ENCODE measurements at regions not wholly inside any gene's neighbourhood (a gene's known extent, or its start where the extent isn't known, plus 50 kb on each side); places are given as distances from the start of the nearest gene placed in this dataset.

GRCh38 chr6:91443405-91443804 is 856.5 kb upstream of the MAP3K7 start:
- no peak overlapping the region for H3K27ac ChIP-seq (ENCODE audit: low read length)

GRCh38 chr6:91442342-91442741 is 855.5 kb upstream of the MAP3K7 start:
- Histone ChIP-seq H3K9me3 (ENCODE audit: control insufficient read depth in 1 of 2, low read length in 2 of 2) (no peaks in the 10 kb centered on the region), H3K4me3 (ENCODE audit: low read depth in 1 of 2, low read length in 2 of 2) (no peak overlapping the region), H3K27me3 (ENCODE audit: low read depth, low read length) (no peaks in the 10 kb centered on the region)

More at GRCh38 chr6:91443405-91443804, 856.5 kb upstream of the MAP3K7 start:
- no peaks in the 10 kb centered on the region for H3K36me3 ChIP-seq (ENCODE audit: control insufficient read depth in 1 of 2, insufficient read depth in 2 of 2, low read length in 2 of 2)
- no peaks in the 10 kb centered on the region for H3K9me3 ChIP-seq (ENCODE audit: control insufficient read depth in 1 of 2, low read length in 2 of 2)
- H3K27me3 ChIP-seq (ENCODE audit: low read depth, low read length): no peaks in the 10 kb centered on the region
- H3K4me3 ChIP-seq (ENCODE audit: low read depth in 1 of 2, low read length in 2 of 2): no peak overlapping the region
- H3K4me1 ChIP-seq (ENCODE audit: control insufficient read depth in 1 of 2, insufficient read depth in 2 of 2, low read length in 2 of 2): no peaks in the 10 kb centered on the region

GRCh38 chr6:91438570-91438969 is 851.7 kb upstream of the MAP3K7 start:
- Histone ChIP-seq H3K27ac (ENCODE audit: low read length) (no peak overlapping the region), H3K4me1 (ENCODE audit: control insufficient read depth in 1 of 2, insufficient read depth in 2 of 2, low read length in 2 of 2) (no peaks in the 10 kb centered on the region), H3K27me3 (ENCODE audit: low read depth, low read length) (no peaks in the 10 kb centered on the region), H3K4me3 (ENCODE audit: low read depth in 1 of 2, low read length in 2 of 2) (no peak overlapping the region), H3K36me3 (ENCODE audit: control insufficient read depth in 1 of 2, insufficient read depth in 2 of 2, low read length in 2 of 2) (no peaks in the 10 kb centered on the region), H3K9me3 (ENCODE audit: control insufficient read depth in 1 of 2, low read length in 2 of 2) (no peaks in the 10 kb centered on the region)

More at GRCh38 chr6:91442342-91442741, 855.5 kb upstream of the MAP3K7 start:
- no peaks in the 10 kb centered on the region for H3K4me1 ChIP-seq (ENCODE audit: control insufficient read depth in 1 of 2, insufficient read depth in 2 of 2, low read length in 2 of 2)
- H3K36me3 ChIP-seq (ENCODE audit: control insufficient read depth in 1 of 2, insufficient read depth in 2 of 2, low read length in 2 of 2): no peaks in the 10 kb centered on the region
- no peak overlapping the region for H3K27ac ChIP-seq (ENCODE audit: low read length)

DNA sequence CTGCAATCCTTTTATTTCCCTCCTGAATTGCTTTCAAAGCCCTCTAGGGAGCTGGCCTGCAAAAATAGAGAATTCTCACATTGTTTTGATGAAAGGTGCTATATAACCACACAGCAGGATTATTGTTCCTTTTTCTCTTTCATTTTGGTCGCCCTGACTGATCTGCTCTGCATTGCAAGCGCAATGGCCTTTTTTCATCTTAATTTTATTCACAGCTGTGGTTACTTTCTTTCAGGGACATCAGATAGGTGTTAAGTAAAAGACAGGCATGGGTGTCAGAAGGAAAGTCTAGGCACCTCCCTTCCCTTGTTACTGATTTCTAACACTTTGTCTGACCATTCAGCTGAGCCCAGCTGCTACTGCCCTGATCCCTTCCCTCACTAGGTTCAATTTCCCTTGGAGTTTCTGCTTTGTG is 850.5 kb upstream of the MAP3K7 start:
- Histone ChIP-seq H3K27ac (ENCODE audit: low read length) (no peak overlapping the region), H3K4me3 (ENCODE audit: low read depth in 1 of 2, low read length in 2 of 2) (no peak overlapping the region), H3K9me3 (ENCODE audit: control insufficient read depth in 1 of 2, low read length in 2 of 2) (no peaks in the 10 kb centered on the region), H3K4me1 (ENCODE audit: control insufficient read depth in 1 of 2, insufficient read depth in 2 of 2, low read length in 2 of 2) (no peaks in the 10 kb centered on the region), H3K27me3 (ENCODE audit: low read depth, low read length) (no peaks in the 10 kb centered on the region), H3K36me3 (ENCODE audit: control insufficient read depth in 1 of 2, insufficient read depth in 2 of 2, low read length in 2 of 2) (no peaks in the 10 kb centered on the region)

DNA sequence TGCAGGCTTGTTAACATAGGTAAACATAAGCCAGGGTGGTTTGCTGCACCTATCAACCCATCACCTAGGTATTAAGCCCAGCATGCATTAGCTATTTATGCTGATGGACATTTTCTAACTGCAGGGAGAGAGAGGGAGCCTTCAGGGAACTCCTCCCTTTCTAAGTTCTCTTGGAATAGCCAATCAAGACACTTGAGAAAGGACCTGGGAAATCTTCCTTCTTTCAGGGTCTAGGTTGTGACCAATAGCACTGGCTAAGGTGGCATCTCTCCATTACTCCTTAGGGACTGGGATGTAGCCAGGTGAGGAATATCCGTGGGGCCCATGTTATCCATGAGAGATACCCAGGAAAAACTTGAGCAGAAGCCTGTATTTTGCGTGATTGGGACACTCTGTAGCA is 849.6 kb upstream of the MAP3K7 start:
- Histone ChIP-seq H3K36me3 (ENCODE audit: control insufficient read depth in 1 of 2, insufficient read depth in 2 of 2, low read length in 2 of 2) (no peaks in the 10 kb centered on the region), H3K27me3 (ENCODE audit: low read depth, low read length) (no peaks in the 10 kb centered on the region), H3K27ac (ENCODE audit: low read length) (no peak overlapping the region), H3K4me1 (ENCODE audit: control insufficient read depth in 1 of 2, insufficient read depth in 2 of 2, low read length in 2 of 2) (no peaks in the 10 kb centered on the region), H3K9me3 (ENCODE audit: control insufficient read depth in 1 of 2, low read length in 2 of 2) (no peaks in the 10 kb centered on the region), H3K4me3 (ENCODE audit: low read depth in 1 of 2, low read length in 2 of 2) (no peak overlapping the region)

DNA sequence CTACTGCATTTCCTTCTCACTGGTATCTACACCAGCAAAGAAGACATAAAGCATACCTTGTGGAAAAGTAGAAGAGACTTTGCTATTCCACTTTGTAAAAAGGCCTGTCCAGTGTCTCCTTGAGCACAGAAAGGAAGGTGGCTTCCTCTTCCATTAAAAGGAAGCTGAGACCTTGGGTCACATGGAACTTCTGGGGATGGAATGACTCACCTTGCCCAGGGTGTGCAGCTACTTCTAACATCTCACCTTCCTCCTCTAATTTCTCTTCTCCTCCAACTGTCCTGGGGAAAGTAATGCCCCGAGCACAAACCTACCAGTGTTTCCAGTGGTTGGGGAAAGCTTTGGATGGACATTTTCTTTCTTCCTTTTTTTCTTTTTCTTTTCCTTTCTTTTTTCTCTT is 848.8 kb upstream of the MAP3K7 start:
- H3K9me3 ChIP-seq (ENCODE audit: control insufficient read depth in 1 of 2, low read length in 2 of 2): no peaks in the 10 kb centered on the region
- no peak overlapping the region for H3K27ac ChIP-seq (ENCODE audit: low read length)
- no peaks in the 10 kb centered on the region for H3K36me3 ChIP-seq (ENCODE audit: control insufficient read depth in 1 of 2, insufficient read depth in 2 of 2, low read length in 2 of 2)
- H3K4me1 ChIP-seq (ENCODE audit: control insufficient read depth in 1 of 2, insufficient read depth in 2 of 2, low read length in 2 of 2): no peaks in the 10 kb centered on the region
- no peaks in the 10 kb centered on the region for H3K27me3 ChIP-seq (ENCODE audit: low read depth, low read length)
- H3K4me3 ChIP-seq (ENCODE audit: low read depth in 1 of 2, low read length in 2 of 2): no peak overlapping the region

DNA sequence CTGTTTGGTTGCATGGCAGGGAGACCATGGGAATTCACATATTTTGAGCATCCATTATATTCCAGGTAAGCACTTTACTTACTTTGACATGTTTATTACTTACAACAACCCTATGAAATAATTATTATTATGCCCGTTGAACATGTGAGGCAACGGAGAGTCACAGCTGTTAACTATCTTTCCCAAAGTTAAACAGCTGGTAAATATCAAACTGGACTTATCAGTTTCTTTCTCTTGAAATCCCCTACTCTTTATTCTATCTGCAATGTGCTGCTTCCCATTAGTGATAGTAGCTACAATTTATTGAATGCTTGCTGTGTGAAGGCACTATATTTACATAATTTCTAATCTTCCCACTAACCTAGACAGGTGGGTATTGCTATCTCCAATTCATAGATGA is 847.7 kb upstream of the MAP3K7 start:
- H3K9me3 ChIP-seq (ENCODE audit: control insufficient read depth in 1 of 2, low read length in 2 of 2): no peaks in the 10 kb centered on the region
- no peaks in the 10 kb centered on the region for H3K4me1 ChIP-seq (ENCODE audit: control insufficient read depth in 1 of 2, insufficient read depth in 2 of 2, low read length in 2 of 2)
- no peak overlapping the region for H3K4me3 ChIP-seq (ENCODE audit: low read depth in 1 of 2, low read length in 2 of 2)
- H3K27ac ChIP-seq (ENCODE audit: low read length): no peak overlapping the region
- no peaks in the 10 kb centered on the region for H3K27me3 ChIP-seq (ENCODE audit: low read depth, low read length)
- no peaks in the 10 kb centered on the region for H3K36me3 ChIP-seq (ENCODE audit: control insufficient read depth in 1 of 2, insufficient read depth in 2 of 2, low read length in 2 of 2)

- Histone ChIP-seq H3K9me3 (ENCODE audit: control insufficient read depth in 1 of 2, low read length in 2 of 2) (no peaks in the 10 kb centered on the region), H3K36me3 (ENCODE audit: control insufficient read depth in 1 of 2, insufficient read depth in 2 of 2, low read length in 2 of 2) (no peaks in the 10 kb centered on the region), H3K4me3 (ENCODE audit: low read depth in 1 of 2, low read length in 2 of 2) (no peak overlapping the region), H3K27ac (ENCODE audit: low read length) (no peak overlapping the region), H3K27me3 (ENCODE audit: low read depth, low read length) (no peaks in the 10 kb centered on the region), H3K4me1 (ENCODE audit: control insufficient read depth in 1 of 2, insufficient read depth in 2 of 2, low read length in 2 of 2) (no peaks in the 10 kb centered on the region)
Observed at GRCh38 chr6:91433660-91434534, 847.0 kb upstream of the MAP3K7 start.

GRCh38 chr6:91428953-91429560 is 842.2 kb upstream of the MAP3K7 start:
- no peak overlapping the region for H3K4me3 ChIP-seq (ENCODE audit: low read depth in 1 of 2, low read length in 2 of 2)
- H3K4me1 ChIP-seq (ENCODE audit: control insufficient read depth in 1 of 2, insufficient read depth in 2 of 2, low read length in 2 of 2): no peaks in the 10 kb centered on the region

DNA sequence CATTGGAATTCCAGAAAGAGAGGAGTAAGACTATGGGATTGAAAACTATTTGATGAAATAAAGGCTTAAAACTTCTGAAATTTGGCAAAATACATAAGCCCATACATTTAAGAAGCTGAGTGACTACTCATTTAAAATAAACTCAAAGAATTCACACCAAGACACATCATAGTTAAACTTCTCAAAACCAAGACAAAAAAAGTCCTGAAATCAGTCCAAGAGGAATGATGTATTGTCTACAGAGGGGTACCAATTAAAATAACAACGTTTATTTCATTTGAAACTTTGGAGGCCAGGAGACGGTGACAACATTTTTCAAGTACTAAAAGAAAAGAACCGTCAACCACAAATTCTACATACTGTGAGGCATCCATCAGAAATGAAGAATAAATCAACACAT is 841.4 kb upstream of the MAP3K7 start:
- Histone ChIP-seq H3K4me3 (ENCODE audit: low read depth in 1 of 2, low read length in 2 of 2) (no peak overlapping the region), H3K27me3 (ENCODE audit: low read depth, low read length) (no peaks in the 10 kb centered on the region), H3K4me1 (ENCODE audit: control insufficient read depth in 1 of 2, insufficient read depth in 2 of 2, low read length in 2 of 2) (no peaks in the 10 kb centered on the region), H3K9me3 (ENCODE audit: control insufficient read depth in 1 of 2, low read length in 2 of 2) (no peaks in the 10 kb centered on the region), H3K27ac (ENCODE audit: low read length) (no peak overlapping the region), H3K36me3 (ENCODE audit: control insufficient read depth in 1 of 2, insufficient read depth in 2 of 2, low read length in 2 of 2) (no peaks in the 10 kb centered on the region)

More at GRCh38 chr6:91428953-91429560, 842.2 kb upstream of the MAP3K7 start:
- Histone ChIP-seq H3K27me3 (ENCODE audit: low read depth, low read length) (no peaks in the 10 kb centered on the region), H3K27ac (ENCODE audit: low read length) (no peak overlapping the region), H3K9me3 (ENCODE audit: control insufficient read depth in 1 of 2, low read length in 2 of 2) (no peaks in the 10 kb centered on the region), H3K36me3 (ENCODE audit: control insufficient read depth in 1 of 2, insufficient read depth in 2 of 2, low read length in 2 of 2) (no peaks in the 10 kb centered on the region)

GRCh38 chr6:91420243-91420642 is 833.4 kb upstream of the MAP3K7 start:
- Histone ChIP-seq H3K36me3 (ENCODE audit: control insufficient read depth in 1 of 2, insufficient read depth in 2 of 2, low read length in 2 of 2) (no peaks in the 10 kb centered on the region), H3K4me1 (ENCODE audit: control insufficient read depth in 1 of 2, insufficient read depth in 2 of 2, low read length in 2 of 2) (no peaks in the 10 kb centered on the region), H3K4me3 (ENCODE audit: low read depth in 1 of 2, low read length in 2 of 2) (no peak overlapping the region), H3K9me3 (ENCODE audit: control insufficient read depth in 1 of 2, low read length in 2 of 2) (peaks cover 0 to 18% of the 10 kb centered on the region in 2 donors), H3K27me3 (ENCODE audit: low read depth, low read length) (no peaks in the 10 kb centered on the region), H3K27ac (ENCODE audit: low read length) (no peak overlapping the region)

All from muscle layer of duodenum (tissue), 2 donors.